ENCODE measurements at regions not wholly inside any gene's neighbourhood (a gene's known extent, or its start where the extent isn't known, plus 50 kb on each side); places are given as distances from the start of the nearest gene placed in this dataset.

DNA sequence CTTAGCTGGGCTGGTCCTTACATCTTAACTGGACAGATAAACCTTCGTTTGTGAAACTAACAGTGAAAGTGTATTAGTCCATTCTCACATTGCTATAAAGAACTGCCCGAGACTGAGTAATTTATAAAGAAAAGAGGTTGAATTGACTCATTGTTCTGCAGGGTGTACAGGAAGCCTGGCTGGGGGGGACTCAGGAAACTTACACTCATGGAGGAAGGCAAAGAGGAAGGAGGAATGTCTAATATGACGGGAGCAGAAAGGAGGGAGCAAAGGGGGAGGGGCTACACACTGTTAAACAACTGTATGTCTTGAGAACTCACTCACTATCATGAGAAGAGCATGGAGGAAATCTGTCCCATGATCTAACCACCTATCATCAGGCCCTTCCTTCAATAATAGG is 1566.5 kb upstream of the PCDH7 start:
- TF ChIP-seq, protein P1, sequence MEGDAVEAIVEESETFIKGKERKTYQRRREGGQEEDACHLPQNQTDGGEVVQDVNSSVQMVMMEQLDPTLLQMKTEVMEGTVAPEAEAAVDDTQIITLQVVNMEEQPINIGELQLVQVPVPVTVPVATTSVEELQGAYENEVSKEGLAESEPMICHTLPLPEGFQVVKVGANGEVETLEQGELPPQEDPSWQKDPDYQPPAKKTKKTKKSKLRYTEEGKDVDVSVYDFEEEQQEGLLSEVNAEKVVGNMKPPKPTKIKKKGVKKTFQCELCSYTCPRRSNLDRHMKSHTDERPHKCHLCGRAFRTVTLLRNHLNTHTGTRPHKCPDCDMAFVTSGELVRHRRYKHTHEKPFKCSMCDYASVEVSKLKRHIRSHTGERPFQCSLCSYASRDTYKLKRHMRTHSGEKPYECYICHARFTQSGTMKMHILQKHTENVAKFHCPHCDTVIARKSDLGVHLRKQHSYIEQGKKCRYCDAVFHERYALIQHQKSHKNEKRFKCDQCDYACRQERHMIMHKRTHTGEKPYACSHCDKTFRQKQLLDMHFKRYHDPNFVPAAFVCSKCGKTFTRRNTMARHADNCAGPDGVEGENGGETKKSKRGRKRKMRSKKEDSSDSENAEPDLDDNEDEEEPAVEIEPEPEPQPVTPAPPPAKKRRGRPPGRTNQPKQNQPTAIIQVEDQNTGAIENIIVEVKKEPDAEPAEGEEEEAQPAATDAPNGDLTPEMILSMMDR (IDR thresholded peaks at IDR 0.05; ENCODE audit: low read depth, low read length), result no peak
- H3K4me3 ChIP-seq (ENCODE audit: low read depth, low read length), result no peak overlapping the region

DNA sequence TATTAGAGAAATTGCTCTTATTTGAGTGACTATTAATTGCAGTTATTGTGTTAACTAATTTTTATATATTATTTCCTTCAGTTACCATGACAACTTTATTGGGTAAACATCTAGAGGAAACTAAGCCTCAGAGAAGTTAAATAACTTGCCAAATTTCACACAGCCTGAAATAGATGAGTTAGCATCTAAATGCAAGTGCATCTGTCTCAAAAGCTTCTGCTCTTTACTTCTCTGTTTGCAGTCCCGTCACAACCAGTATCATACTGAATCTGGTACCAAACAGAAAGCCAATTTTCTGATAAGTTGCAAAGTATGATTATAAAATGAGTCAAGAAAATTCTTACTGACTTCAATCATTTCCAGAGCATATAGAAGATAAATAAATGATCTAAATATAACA is 1544.9 kb upstream of the PCDH7 start:
- TF ChIP-seq, protein P1 (IDR thresholded peaks at IDR 0.05; ENCODE audit: low read depth, low read length), result no peak
- no peak overlapping the region for H3K4me3 ChIP-seq (ENCODE audit: low read depth, low read length)

DNA sequence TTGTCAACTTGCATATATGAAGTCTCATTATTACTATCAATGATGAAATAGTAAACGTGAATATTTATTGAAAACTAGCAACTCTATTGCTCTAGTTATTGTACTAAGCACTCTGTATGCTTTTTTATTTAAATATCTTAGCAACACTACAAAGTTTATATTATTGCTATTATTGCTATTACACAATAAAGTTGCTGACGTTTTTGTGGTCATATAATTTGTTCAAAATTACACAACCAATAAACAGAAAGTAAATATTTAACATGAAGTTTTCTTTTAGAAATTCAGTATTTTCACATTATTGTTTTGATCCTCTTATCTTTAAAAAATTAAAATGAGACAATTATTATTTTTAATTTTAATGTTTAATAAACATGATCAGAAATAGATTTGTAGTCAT is 1521.1 kb upstream of the PCDH7 start:
- no peak overlapping the region for H3K4me3 ChIP-seq (ENCODE audit: low read depth, low read length)
- TF ChIP-seq, protein P1 (IDR thresholded peaks at IDR 0.05; ENCODE audit: low read depth, low read length), result no peak

DNA sequence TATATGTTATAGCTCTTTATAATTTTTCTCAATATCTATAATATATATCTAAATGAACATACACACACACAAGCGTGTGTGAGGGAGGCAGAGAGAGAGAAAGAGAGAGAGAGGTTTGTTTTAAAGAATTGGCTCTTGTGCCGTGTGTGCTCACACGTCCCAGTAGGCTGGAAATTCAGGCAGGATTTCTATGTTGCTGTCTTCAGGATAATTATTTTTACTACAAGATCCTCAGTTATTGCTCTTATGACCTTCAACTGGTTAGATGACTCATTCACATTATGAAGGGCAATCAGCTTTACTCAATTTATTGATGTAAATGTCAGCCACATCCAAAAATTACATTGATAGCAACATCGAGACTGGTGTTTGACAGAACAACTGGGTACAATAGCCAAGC is 1520.7 kb upstream of the PCDH7 start:
- no peak overlapping the region for H3K4me3 ChIP-seq (ENCODE audit: low read depth, low read length)
- TF ChIP-seq, protein P1 (IDR thresholded peaks at IDR 0.05; ENCODE audit: low read depth, low read length), result no peak

DNA sequence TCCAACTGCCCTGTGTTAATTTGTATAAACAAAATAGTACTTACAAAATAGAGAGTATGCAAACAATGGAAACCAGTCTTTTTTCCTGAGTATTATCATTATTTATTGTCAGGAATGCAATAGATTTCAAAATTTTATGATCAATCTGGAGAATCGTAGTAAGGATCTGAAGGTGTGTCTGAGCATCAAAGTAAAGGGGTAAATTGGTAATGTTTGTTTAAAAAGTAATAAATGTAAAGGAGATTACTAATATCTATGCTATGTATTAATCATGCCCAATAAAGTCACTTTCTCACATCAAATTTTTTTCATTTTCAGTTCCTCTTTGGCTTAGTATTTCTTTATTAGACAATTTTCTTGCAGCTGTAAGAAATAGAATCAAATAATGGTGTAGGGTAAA is 1507.1 kb upstream of the PCDH7 start:
- H3K4me3 ChIP-seq (ENCODE audit: low read depth, low read length), result no peak overlapping the region
- TF ChIP-seq, protein P1 (IDR thresholded peaks at IDR 0.05; ENCODE audit: low read depth, low read length), result no peak

DNA sequence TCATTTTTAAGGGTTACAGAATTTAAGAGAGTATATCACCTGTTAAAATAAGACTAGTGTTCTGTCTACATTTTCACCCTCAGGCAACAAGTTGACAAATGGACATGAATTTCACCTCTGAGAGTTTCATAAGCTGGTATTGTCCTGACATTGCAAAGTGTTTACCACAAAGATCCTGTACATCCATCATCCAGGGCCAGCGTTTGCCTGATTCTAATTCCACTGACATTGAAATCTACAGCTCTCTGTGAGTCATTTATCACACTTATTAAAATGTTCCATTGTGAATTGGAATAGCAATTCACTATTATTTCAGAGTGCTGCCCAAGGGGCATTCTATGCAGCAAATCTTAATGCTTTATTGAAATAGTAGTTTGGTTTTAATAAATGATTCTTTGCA is 1499.4 kb upstream of the PCDH7 start:
- TF ChIP-seq, protein P1 (IDR thresholded peaks at IDR 0.05; ENCODE audit: low read depth, low read length), result no peak
- no peak overlapping the region for H3K4me3 ChIP-seq (ENCODE audit: low read depth, low read length)

DNA sequence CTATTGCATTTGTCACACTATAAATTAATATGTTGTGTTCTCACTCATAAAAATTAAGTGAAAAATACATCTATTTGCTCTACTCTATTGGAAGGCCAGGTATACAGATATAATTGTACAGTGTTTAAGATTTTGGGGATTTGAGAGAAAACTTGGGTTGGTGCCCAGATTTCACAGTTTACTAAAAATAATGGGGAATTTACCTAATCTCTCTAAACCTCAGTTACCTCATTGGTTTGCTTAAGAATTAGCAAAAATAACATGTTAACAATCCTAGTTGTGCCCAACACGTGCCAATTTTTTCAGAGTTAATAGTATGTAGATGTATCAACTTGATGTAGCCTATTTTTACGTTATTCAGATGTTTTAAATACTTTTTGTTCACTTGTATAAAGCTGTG is 1495.3 kb upstream of the PCDH7 start:
- TF ChIP-seq, protein P1 (IDR thresholded peaks at IDR 0.05; ENCODE audit: low read depth, low read length), result no peak
- no peak overlapping the region for H3K4me3 ChIP-seq (ENCODE audit: low read depth, low read length)

All from WI38 (cell line).